C4-2B (cell line): ENCODE measurements at regions not wholly inside any gene's neighbourhood (a gene's known extent, or its start where the extent isn't known, plus 50 kb on each side); places are given as distances from the start of the nearest gene placed in this dataset.

Experiments used
- ZFX ChIP-seq: fragments of 450-650 bp; IDR thresholded peaks from 2 replicates; pipeline ENCODE4 v1.6.1; 2017
- TF ChIP-seq, protein P1 (sequence below): fragments of 450-650 bp; conservative IDR thresholded peaks from 2 replicates; pipeline ENCODE4 v1.5.1; 2017; ENCODE audit warnings: mild to moderate bottlenecking

DNA sequence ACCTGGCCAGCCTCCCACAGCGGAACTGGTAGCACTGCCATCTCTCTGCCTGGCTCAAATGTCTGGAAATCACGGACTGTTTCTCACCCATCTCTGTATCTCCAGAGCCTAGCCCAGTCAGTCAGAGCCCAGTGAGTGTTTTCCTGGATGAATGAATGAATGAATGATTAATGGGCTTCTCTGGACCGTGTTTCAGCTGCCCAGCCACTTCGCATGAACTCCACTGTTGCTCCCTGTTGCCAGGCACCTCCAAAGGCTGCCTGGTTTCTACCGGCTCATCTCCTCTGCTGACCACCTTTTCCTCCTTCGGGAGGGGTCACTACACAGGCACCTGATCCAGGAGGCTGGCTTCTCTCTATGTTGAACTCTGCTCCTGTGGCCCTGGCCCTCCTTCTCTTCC is 91.0 kb upstream of the SDK2 start:
- TF ChIP-seq, protein P1, sequence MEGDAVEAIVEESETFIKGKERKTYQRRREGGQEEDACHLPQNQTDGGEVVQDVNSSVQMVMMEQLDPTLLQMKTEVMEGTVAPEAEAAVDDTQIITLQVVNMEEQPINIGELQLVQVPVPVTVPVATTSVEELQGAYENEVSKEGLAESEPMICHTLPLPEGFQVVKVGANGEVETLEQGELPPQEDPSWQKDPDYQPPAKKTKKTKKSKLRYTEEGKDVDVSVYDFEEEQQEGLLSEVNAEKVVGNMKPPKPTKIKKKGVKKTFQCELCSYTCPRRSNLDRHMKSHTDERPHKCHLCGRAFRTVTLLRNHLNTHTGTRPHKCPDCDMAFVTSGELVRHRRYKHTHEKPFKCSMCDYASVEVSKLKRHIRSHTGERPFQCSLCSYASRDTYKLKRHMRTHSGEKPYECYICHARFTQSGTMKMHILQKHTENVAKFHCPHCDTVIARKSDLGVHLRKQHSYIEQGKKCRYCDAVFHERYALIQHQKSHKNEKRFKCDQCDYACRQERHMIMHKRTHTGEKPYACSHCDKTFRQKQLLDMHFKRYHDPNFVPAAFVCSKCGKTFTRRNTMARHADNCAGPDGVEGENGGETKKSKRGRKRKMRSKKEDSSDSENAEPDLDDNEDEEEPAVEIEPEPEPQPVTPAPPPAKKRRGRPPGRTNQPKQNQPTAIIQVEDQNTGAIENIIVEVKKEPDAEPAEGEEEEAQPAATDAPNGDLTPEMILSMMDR: no peak
- no peak for TF ChIP-seq ZFX
